ENCODE measurements at regions not wholly inside any gene's neighbourhood (a gene's known extent, or its start where the extent isn't known, plus 50 kb on each side); places are given as distances from the start of the nearest gene placed in this dataset.

DNA sequence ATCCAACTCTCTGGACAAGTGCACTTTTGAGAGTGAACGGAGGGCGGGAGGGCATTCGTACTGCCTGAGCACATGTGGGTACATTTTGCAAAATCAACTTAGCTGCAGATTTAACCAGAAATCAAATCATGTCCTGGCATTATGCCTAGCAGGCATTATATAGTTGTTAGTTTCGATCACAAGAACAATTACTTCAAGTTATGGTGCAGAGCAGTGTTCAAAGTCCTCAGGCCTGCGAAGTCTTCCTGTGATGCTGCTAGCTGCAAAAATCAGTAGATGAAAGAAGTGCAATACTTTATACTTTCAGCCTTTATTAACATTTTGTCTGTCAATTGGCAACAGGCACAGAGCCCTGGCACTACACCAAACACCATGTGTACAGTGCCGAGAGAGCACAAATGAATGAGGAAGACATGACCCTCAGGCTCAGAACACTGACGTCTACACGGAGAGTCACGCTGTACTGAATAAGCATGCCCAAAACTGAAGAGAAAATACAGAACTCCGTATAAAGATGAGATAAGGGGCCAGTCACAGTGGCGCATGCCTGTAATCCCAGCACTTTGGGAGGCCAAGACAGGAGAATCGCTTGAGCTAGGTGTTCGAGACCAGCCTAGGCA, 92.1 kb upstream of the CREB1 start:
- TF ChIP-seq CTCF (IDR thresholded peaks at IDR 0.05; ENCODE audit: insufficient read depth, low read length, poor library complexity, severe bottlenecking) (no peak), EZH2phosphoT487 (conservative IDR thresholded peaks at IDR 0.05; ENCODE audit: low read length) (no peak)

All from SU-DHL-6 (cell line).